Right atrium auricular region (tissue), 2 donors: ENCODE measurements at regions not wholly inside any gene's neighbourhood (a gene's known extent, or its start where the extent isn't known, plus 50 kb on each side); places are given as distances from the start of the nearest gene placed in this dataset.

ENCODE experiments used
- DNase-seq: peaks from one replicate; pipeline ENCODE4 v3.0.0-alpha.2; 2019; ENCODE audit warnings: low spot score
- H3K27ac ChIP-seq, 2 donors: fragments of 200-600 bp; sonication (generic); 1 replicate in 1 of 2; 2 replicates in 1 of 2; pipeline ENCODE4 v1.5.1; 2016 to 2019
- H3K27me3 ChIP-seq, 2 donors: fragments of 200-600 bp; sonication (generic); one replicate each; pipeline versions ENCODE4 v1.5.1 to v1.6.0; 2017 to 2019
- H3K36me3 ChIP-seq: fragments of 200-600 bp; sonication (generic); one replicate; pipeline ENCODE4 v1.5.1; 2016
- H3K4me1 ChIP-seq, 2 donors: fragments of 200-600 bp; sonication (generic); one replicate each; pipeline versions ENCODE4 v1.5.1 to v1.6.0; 2017 to 2019
- H3K4me3 ChIP-seq, 2 donors: fragments of 200-600 bp; sonication (generic); 1 replicate in 1 of 2; 2 replicates in 1 of 2; pipeline ENCODE4 v1.5.1; 2017 to 2019; ENCODE audit warnings: mild to moderate bottlenecking in 1 of 2, moderate library complexity in 1 of 2
- H3K9me3 ChIP-seq, 2 donors: fragments of 200-600 bp; sonication (generic); one replicate each; pipeline ENCODE4 v1.5.1; 2019
- TF ChIP-seq, protein P1 (sequence below), 2 donors: fragments of 200-600 bp; sonication (generic); IDR thresholded peaks; one replicate each; pipeline ENCODE4 v1.5.1; 2019; ENCODE audit warnings: antibody characterized with exemption in 2 of 2

- no peak for DNase-seq
- no peak overlapping the region for H3K27ac ChIP-seq
- H3K9me3 ChIP-seq: no peaks in the 10 kb centered on the region
- no peaks in the 10 kb centered on the region for H3K4me1 ChIP-seq
- H3K27me3 ChIP-seq: no peaks in the 10 kb centered on the region
- TF ChIP-seq, protein P1, sequence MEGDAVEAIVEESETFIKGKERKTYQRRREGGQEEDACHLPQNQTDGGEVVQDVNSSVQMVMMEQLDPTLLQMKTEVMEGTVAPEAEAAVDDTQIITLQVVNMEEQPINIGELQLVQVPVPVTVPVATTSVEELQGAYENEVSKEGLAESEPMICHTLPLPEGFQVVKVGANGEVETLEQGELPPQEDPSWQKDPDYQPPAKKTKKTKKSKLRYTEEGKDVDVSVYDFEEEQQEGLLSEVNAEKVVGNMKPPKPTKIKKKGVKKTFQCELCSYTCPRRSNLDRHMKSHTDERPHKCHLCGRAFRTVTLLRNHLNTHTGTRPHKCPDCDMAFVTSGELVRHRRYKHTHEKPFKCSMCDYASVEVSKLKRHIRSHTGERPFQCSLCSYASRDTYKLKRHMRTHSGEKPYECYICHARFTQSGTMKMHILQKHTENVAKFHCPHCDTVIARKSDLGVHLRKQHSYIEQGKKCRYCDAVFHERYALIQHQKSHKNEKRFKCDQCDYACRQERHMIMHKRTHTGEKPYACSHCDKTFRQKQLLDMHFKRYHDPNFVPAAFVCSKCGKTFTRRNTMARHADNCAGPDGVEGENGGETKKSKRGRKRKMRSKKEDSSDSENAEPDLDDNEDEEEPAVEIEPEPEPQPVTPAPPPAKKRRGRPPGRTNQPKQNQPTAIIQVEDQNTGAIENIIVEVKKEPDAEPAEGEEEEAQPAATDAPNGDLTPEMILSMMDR (IDR thresholded peaks at IDR 0.05): no peak
- H3K4me3 ChIP-seq: no peak overlapping the region
- no peaks in the 10 kb centered on the region for H3K36me3 ChIP-seq
Measured at GRCh38 chr4:184879271-184879670, 53.5 kb upstream of the ACSL1 start.

DNA sequence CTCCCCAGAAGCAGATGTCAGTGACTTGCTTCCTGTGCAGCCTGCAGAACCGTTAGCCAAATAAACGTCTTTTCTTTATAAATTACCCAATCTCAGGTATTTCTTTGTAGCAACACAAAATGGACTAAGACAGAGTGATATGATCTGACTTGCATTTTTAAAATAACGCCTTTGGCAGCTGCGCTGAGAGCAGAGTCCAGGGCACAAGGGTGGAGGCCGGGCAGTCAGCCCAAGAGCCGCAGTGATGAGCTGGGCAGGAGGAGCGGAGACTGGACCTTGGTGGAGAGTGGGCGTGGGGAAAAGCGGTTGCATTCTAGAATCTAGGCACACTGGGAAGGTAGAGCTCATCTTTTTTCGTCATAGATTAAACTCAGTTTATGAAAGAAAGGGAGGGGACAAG, 56.5 kb upstream of the ACSL1 start:
- H3K27me3 ChIP-seq: no peaks in the 10 kb centered on the region
- H3K36me3 ChIP-seq: no peaks in the 10 kb centered on the region
- no peak overlapping the region for H3K27ac ChIP-seq
- H3K4me3 ChIP-seq: no peak overlapping the region
- TF ChIP-seq, protein P1 (IDR thresholded peaks at IDR 0.05): no peak
- no peaks in the 10 kb centered on the region for H3K4me1 ChIP-seq
- no peak for DNase-seq
- no peaks in the 10 kb centered on the region for H3K9me3 ChIP-seq

GRCh38 chr4:184883024-184883423, 57.3 kb upstream of the ACSL1 start:
- Histone ChIP-seq H3K4me1 (no peaks in the 10 kb centered on the region), H3K4me3 (no peak overlapping the region), H3K27ac (no peak overlapping the region), H3K9me3 (no peaks in the 10 kb centered on the region), H3K36me3 (no peaks in the 10 kb centered on the region), H3K27me3 (no peaks in the 10 kb centered on the region)
- TF ChIP-seq, protein P1 (IDR thresholded peaks at IDR 0.05): no peak
- DNase-seq: no peak

DNA sequence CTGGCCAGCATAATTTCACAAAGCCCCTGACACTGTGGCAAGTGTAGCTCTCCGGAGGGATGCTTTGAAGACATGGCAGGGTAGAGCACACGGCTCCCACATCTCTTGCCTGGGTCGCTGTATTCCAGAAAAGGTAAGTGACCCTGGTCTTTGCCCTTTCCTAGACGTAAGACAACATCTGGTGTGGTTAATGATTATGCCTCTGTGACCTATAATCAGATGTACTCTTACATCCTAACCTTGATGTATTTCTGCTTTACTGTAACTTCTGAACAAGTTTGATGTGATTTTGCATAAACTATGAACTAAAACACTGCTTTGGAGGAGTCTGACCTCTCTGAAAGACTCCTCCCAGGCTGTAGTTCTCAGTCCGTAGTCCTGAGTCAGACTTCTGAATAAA, 59.1 kb upstream of the ACSL1 start:
- no peaks in the 10 kb centered on the region for H3K27me3 ChIP-seq
- H3K4me3 ChIP-seq: no peak overlapping the region
- H3K4me1 ChIP-seq: no peaks in the 10 kb centered on the region
- H3K36me3 ChIP-seq: no peaks in the 10 kb centered on the region
- DNase-seq: no peak
- no peak overlapping the region for H3K27ac ChIP-seq
- no peaks in the 10 kb centered on the region for H3K9me3 ChIP-seq
- TF ChIP-seq, protein P1 (IDR thresholded peaks at IDR 0.05): no peak

DNA sequence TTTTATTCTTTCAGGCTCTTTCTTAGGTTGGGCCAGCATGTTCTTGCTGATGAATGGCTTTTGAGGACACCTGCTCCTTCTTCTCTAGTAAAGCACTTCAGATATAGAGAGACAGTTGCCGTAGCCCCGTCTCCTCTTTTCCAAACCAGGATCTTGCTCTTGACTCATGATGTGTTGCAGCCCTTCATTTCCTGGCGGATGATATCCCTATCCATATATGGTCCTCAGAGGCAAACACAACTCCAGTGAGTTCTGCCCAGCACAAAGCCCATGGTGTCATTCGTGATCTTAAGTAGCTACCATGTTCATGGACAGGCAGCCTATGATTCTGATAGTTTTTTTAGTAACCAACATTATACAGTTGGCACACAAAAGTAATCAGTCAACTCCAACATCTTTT, 59.8 kb upstream of the ACSL1 start:
- Histone ChIP-seq H3K9me3 (no peaks in the 10 kb centered on the region), H3K4me3 (no peak overlapping the region), H3K27me3 (no peaks in the 10 kb centered on the region), H3K36me3 (no peaks in the 10 kb centered on the region), H3K4me1 (no peaks in the 10 kb centered on the region), H3K27ac (no peak overlapping the region)
- DNase-seq: no peak
- TF ChIP-seq, protein P1 (IDR thresholded peaks at IDR 0.05): no peak

GRCh38 chr4:184887333-184887732, 61.6 kb upstream of the ACSL1 start:
- DNase-seq: no peak
- no peaks in the 10 kb centered on the region for H3K4me1 ChIP-seq
- H3K4me3 ChIP-seq: no peak overlapping the region
- no peak overlapping the region for H3K27ac ChIP-seq
- H3K27me3 ChIP-seq: no peaks in the 10 kb centered on the region
- no peaks in the 10 kb centered on the region for H3K36me3 ChIP-seq
- TF ChIP-seq, protein P1 (IDR thresholded peaks at IDR 0.05): no peak
- no peaks in the 10 kb centered on the region for H3K9me3 ChIP-seq
